ENCODE measurements at regions not wholly inside any gene's neighbourhood (a gene's known extent, or its start where the extent isn't known, plus 50 kb on each side); places are given as distances from the start of the nearest gene placed in this dataset.
A peak's percentile ranks its signal among the peaks of the same experiment; 100 is the strongest.

DNA sequence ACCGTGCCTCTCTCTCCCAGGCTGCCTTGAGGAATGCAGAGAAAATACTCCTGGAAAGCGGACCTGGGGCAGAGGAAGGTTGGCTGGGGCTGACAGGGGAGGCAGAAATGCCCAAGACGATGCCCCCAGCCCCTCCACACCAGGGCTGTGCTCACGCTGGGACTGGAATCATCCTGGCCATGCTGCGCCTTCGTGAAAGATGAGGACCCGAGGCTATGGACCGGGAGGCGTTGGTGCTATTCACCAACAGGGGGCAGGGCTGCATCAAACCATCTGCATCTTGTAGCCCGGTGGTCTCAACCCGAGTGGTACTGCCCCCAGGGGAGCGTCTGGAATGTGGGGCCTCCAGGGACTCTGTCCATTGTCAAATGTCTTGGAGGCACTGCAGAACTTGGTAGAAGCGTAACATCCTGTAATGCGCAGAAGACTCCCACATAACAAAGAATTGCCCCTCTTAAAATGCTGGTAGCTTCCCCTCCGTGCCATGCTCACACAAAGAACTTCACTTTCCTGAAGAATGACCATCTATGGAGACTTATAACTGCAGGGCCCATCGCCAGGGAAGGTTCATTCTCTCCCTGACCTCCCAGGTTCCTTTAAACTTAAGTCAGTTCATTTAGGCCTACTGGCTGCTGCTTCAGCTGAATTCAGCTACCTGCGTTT lies 251.2 kb downstream of the RRAGC start:
- no peaks in the 10 kb centered on the region for H4K20me1 ChIP-seq (ENCODE audit: insufficient read depth, low read length)

DNA sequence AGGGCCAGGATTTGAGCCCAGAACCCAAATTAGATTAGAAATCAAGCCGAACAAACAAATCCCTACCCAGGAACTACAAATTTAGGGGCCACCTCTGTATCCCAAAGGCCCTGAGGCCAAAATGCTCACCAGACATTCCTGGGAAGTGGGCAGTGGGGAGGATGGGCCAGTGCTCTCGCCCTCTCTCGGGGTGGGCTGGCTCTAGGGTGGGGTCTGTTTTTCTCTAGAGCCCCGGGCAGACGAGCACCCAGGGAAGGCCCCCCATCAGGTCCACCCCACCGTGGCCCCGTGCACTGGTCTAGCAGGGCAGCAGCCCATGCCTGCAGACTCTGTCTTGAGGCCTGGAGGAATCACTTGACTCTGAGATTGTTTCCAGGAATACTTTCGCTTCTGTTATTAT lies 252.0 kb downstream of the RRAGC start:
- Histone ChIP-seq H3K9ac (ENCODE audit: low read length) (no peak overlapping the region), H3K36me3 (ENCODE audit: insufficient read depth, low read length) (no peaks in the 10 kb centered on the region), H3K27ac (ENCODE audit: low read depth, low read length, poor library complexity, severe bottlenecking) (no peak overlapping the region), H3K4me3 (ENCODE audit: low read depth, low read length, poor library complexity, severe bottlenecking) (no peak overlapping the region), H2AFZ (ENCODE audit: low read length) (no peak overlapping the region), H4K20me1 (ENCODE audit: insufficient read depth, low read length) (no peaks in the 10 kb centered on the region), H3K79me2 (ENCODE audit: insufficient read depth, low read length) (no peaks in the 10 kb centered on the region), H3F3A (ENCODE audit: insufficient read depth, low read length) (no peaks in the 10 kb centered on the region), H3K27me3 (ENCODE audit: insufficient read depth, low read length) (no peaks in the 10 kb centered on the region; the same call in 1 of the 2 replicates), H3K9me3 (ENCODE audit: low read length) (no peaks in the 10 kb centered on the region), H3K9me2 (ENCODE audit: low read depth, low read length) (no peaks in the 10 kb centered on the region), H3K4me1 (ENCODE audit: insufficient read depth, low read length, severe bottlenecking) (no peaks in the 10 kb centered on the region), H3K4me2 (ENCODE audit: low read length) (no peak overlapping the region)
- TF ChIP-seq EZH2 (IDR thresholded peaks at IDR 0.05; ENCODE audit: borderline replicate concordance, low read length) (no peak), CTCF (IDR thresholded peaks at IDR 0.05; ENCODE audit: low read length) (no peak)

More for the DNA sequence above, 251.2 kb downstream of the RRAGC start:
- no peaks in the 10 kb centered on the region for H3K36me3 ChIP-seq (ENCODE audit: insufficient read depth, low read length)
- no peaks in the 10 kb centered on the region for H3K79me2 ChIP-seq (ENCODE audit: insufficient read depth, low read length)
- no peaks in the 10 kb centered on the region for H3K9me3 ChIP-seq (ENCODE audit: low read length)
- no peaks in the 10 kb centered on the region for H3K9me2 ChIP-seq (ENCODE audit: low read depth, low read length)
- H2AFZ ChIP-seq (ENCODE audit: low read length) = no peak overlapping the region
- no peaks in the 10 kb centered on the region for H3K4me1 ChIP-seq (ENCODE audit: insufficient read depth, low read length, severe bottlenecking)
- TF ChIP-seq CTCF (IDR thresholded peaks at IDR 0.05; ENCODE audit: low read length) = peak; percentile 72
- no peak for TF ChIP-seq EZH2 (IDR thresholded peaks at IDR 0.05; ENCODE audit: borderline replicate concordance, low read length)
- H3K27ac ChIP-seq (ENCODE audit: low read depth, low read length, poor library complexity, severe bottlenecking) = no peak overlapping the region
- H3K27me3 ChIP-seq (ENCODE audit: insufficient read depth, low read length) = no peaks in the 10 kb centered on the region; the same call in 1 of the 2 replicates
- H3K4me2 ChIP-seq (ENCODE audit: low read length) = no peak overlapping the region
- no peaks in the 10 kb centered on the region for H3F3A ChIP-seq (ENCODE audit: insufficient read depth, low read length)
- no peak overlapping the region for H3K4me3 ChIP-seq (ENCODE audit: low read depth, low read length, poor library complexity, severe bottlenecking)
- no peak overlapping the region for H3K9ac ChIP-seq (ENCODE audit: low read length)

DNA sequence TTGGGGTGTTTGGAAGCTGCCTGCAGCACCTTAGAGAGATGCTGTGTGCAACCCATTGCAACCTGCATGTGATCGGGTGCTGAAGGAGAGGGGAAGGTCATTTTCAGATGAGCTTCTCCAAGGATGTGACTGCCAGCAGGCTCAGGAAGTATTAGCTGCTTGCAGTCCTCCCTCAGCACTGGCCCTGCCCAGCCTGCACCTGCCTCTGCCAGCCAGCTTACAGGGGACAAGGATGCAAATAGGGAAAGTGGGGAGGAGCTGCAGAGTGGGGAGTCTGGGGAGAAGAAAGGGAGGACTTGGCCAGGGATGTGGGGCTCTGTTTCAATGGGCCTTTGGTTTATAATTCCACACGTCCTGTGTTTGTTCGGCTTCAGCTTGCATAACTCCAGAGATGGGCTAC lies 254.5 kb downstream of the RRAGC start:
- H2AFZ ChIP-seq (ENCODE audit: low read length) = no peak overlapping the region
- no peaks in the 10 kb centered on the region for H3K9me3 ChIP-seq (ENCODE audit: low read length)
- H3K79me2 ChIP-seq (ENCODE audit: insufficient read depth, low read length) = no peaks in the 10 kb centered on the region
- H3K4me2 ChIP-seq (ENCODE audit: low read length) = no peak overlapping the region
- no peaks in the 10 kb centered on the region for H3K36me3 ChIP-seq (ENCODE audit: insufficient read depth, low read length)
- H3K27ac ChIP-seq (ENCODE audit: low read depth, low read length, poor library complexity, severe bottlenecking) = no peak overlapping the region
- no peak overlapping the region for H3K9ac ChIP-seq (ENCODE audit: low read length)
- H3K4me3 ChIP-seq (ENCODE audit: low read depth, low read length, poor library complexity, severe bottlenecking) = no peak overlapping the region
- no peaks in the 10 kb centered on the region for H3F3A ChIP-seq (ENCODE audit: insufficient read depth, low read length)
- no peaks in the 10 kb centered on the region for H3K4me1 ChIP-seq (ENCODE audit: insufficient read depth, low read length, severe bottlenecking)
- TF ChIP-seq EZH2 (IDR thresholded peaks at IDR 0.05; ENCODE audit: borderline replicate concordance, low read length) (no peak), CTCF (IDR thresholded peaks at IDR 0.05; ENCODE audit: low read length) (no peak)
- H3K27me3 ChIP-seq (ENCODE audit: insufficient read depth, low read length) = no peaks in the 10 kb centered on the region
- H4K20me1 ChIP-seq (ENCODE audit: insufficient read depth, low read length) = no peaks in the 10 kb centered on the region
- H3K9me2 ChIP-seq (ENCODE audit: low read depth, low read length) = no peaks in the 10 kb centered on the region

All from OCI-LY1 (cell line).